Osteoblast (primary cell): ENCODE measurements at regions not wholly inside any gene's neighbourhood (a gene's known extent, or its start where the extent isn't known, plus 50 kb on each side); places are given as distances from the start of the nearest gene placed in this dataset.

Source experiments
- DNase-seq: peaks from one replicate; pipeline ENCODE4 v3.0.0; 2011; ENCODE audit warnings: low spot score, mixed read lengths; ENCODE audit not compliant: insufficient read length; ENCODE audit errors: missing footprints
- H2AFZ ChIP-seq: 2 replicates; pipeline ENCODE4 v1.6.0; 2011; ENCODE audit warnings: mild to moderate bottlenecking, low read length
- H3K27ac ChIP-seq: 2 replicates; pipeline ENCODE4 v1.5.1; 2011; ENCODE audit warnings: mild to moderate bottlenecking, low read depth, low read length, moderate library complexity
- H3K27me3 ChIP-seq: 2 replicates; pipeline ENCODE4 v1.6.0; 2012; ENCODE audit warnings: mild to moderate bottlenecking, control low read depth, inconsistent platforms, low read length, moderate library complexity; ENCODE audit not compliant: insufficient read depth
- H3K36me3 ChIP-seq: 2 replicates; pipeline ENCODE4 v1.5.1; 2011; ENCODE audit warnings: mild to moderate bottlenecking, low read length, control low read depth, moderate library complexity; ENCODE audit not compliant: insufficient read depth
- H3K4me1 ChIP-seq: 2 replicates; pipeline ENCODE4 v1.5.1; 2011; ENCODE audit warnings: mild to moderate bottlenecking, low read length, control low read depth, moderate library complexity; ENCODE audit not compliant: insufficient read depth
- H3K4me2 ChIP-seq: 2 replicates; pipeline ENCODE4 v1.6.0; 2011; ENCODE audit warnings: mild to moderate bottlenecking, low read length; ENCODE audit not compliant: insufficient read depth
- H3K4me3 ChIP-seq: fragments of 200-600 bp; sonication (generic); 3 replicates; pipeline ENCODE4 v1.5.1; 2012; ENCODE audit warnings: mild to moderate bottlenecking, low read length, inconsistent platforms; ENCODE audit not compliant: insufficient read depth
- H3K79me2 ChIP-seq: 2 replicates; pipeline ENCODE4 v1.6.0; 2012; ENCODE audit warnings: mild to moderate bottlenecking, low read length, control low read depth, inconsistent platforms; ENCODE audit not compliant: insufficient read depth
- H3K9me3 ChIP-seq: 2 replicates; pipeline ENCODE4 v1.5.1; 2011; ENCODE audit warnings: low read depth, low read length, control low read depth
- H4K20me1 ChIP-seq: 2 replicates; pipeline ENCODE4 v1.6.0; 2012; ENCODE audit warnings: mild to moderate bottlenecking, low read length, control low read depth; ENCODE audit not compliant: insufficient read depth
- CTCF ChIP-seq: IDR thresholded peaks from 2 replicates; pipeline ENCODE4 v1.5.1; 2011; ENCODE audit warnings: mild to moderate bottlenecking, low read depth, low read length, moderate library complexity; ENCODE audit errors: extremely low read depth

DNA sequence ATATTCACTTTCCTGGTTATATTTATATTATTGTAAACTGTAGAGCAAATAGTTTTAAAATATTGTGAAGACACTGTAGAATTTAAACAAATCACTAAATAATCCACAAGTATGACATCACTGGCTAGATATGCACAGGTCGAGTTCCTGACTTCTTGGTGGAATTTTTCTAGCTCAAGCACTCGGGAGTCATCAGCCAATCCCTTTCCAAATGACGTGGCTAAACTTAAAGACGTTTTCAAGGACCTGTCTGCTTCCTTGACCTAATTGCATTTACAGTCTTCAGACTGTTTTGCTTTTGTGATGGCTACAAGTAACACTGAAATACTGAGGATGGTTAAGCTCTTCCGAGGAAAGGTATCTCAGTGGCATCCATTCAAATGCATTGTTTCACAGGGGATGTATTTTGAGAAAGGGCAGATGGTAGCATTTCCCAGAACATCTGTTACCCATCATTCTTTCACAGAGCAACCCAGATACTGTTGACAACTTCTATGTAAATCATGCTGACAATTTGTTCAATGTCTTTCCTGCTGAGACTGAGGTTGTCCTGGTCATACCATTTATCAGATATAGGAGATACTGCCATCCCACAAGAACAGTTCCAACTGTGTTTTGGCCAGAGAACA lies 262.8 kb downstream of the CDH10 start:
- no peak for DNase-seq
- H3K4me1 ChIP-seq, result no peaks in the 10 kb centered on the region
- no peaks in the 10 kb centered on the region for H4K20me1 ChIP-seq
- H3K27me3 ChIP-seq, result no peaks in the 10 kb centered on the region
- no peak for TF ChIP-seq CTCF
- H3K79me2 ChIP-seq, result no peaks in the 10 kb centered on the region
- no peak overlapping the region for H3K4me2 ChIP-seq
- H3K27ac ChIP-seq, result no peak overlapping the region
- H3K36me3 ChIP-seq, result no peaks in the 10 kb centered on the region
- peaks cover 5% of the 10 kb centered on the region for H3K9me3 ChIP-seq
- H2AFZ ChIP-seq, result no peak overlapping the region
- no peak overlapping the region for H3K4me3 ChIP-seq

- H3K4me3 ChIP-seq, result no peak overlapping the region
- no peak overlapping the region for H2AFZ ChIP-seq
- H3K9me3 ChIP-seq, result peaks cover 3% of the 10 kb centered on the region
Measured at GRCh38 chr5:24385070-24385469, 259.7 kb downstream of the CDH10 start.

GRCh38 chr5:24385617-24386016 lies 259.2 kb downstream of the CDH10 start:
- Histone ChIP-seq H3K4me2 (no peak overlapping the region), H3K9me3 (peaks cover 3% of the 10 kb centered on the region), H3K4me3 (no peak overlapping the region), H3K4me1 (no peaks in the 10 kb centered on the region), H3K79me2 (no peaks in the 10 kb centered on the region), H4K20me1 (no peaks in the 10 kb centered on the region), H2AFZ (no peak overlapping the region), H3K27ac (no peak overlapping the region), H3K36me3 (no peaks in the 10 kb centered on the region), H3K27me3 (no peaks in the 10 kb centered on the region)
- TF ChIP-seq CTCF, result no peak
- no peak for DNase-seq

More at GRCh38 chr5:24385070-24385469, 259.7 kb downstream of the CDH10 start:
- TF ChIP-seq CTCF, result no peak
- no peaks in the 10 kb centered on the region for H3K4me1 ChIP-seq
- no peak overlapping the region for H3K27ac ChIP-seq
- no peak overlapping the region for H3K4me2 ChIP-seq
- no peaks in the 10 kb centered on the region for H3K36me3 ChIP-seq
- no peaks in the 10 kb centered on the region for H3K79me2 ChIP-seq
- H4K20me1 ChIP-seq, result no peaks in the 10 kb centered on the region
- H3K27me3 ChIP-seq, result no peaks in the 10 kb centered on the region
- DNase-seq, result no peak

GRCh38 chr5:24388448-24388847 lies 256.3 kb downstream of the CDH10 start:
- Histone ChIP-seq H3K9me3 (no peaks in the 10 kb centered on the region), H3K27ac (no peak overlapping the region), H3K4me2 (no peak overlapping the region), H3K4me3 (no peak overlapping the region), H3K27me3 (no peaks in the 10 kb centered on the region), H3K4me1 (no peaks in the 10 kb centered on the region), H4K20me1 (no peaks in the 10 kb centered on the region), H3K79me2 (no peaks in the 10 kb centered on the region), H2AFZ (no peak overlapping the region), H3K36me3 (no peaks in the 10 kb centered on the region)
- no peak for DNase-seq
- no peak for TF ChIP-seq CTCF
